GM12865 (cell line): ENCODE measurements at regions not wholly inside any gene's neighbourhood (a gene's known extent, or its start where the extent isn't known, plus 50 kb on each side); places are given as distances from the start of the nearest gene placed in this dataset.
"Not testable (repeated sequence)": the region's sequence is repeated elsewhere in the genome, so short reads cannot be mapped to it uniquely, and the experiment has no call there.

Source experiments
- DNase-seq: peaks from one replicate; pipeline ENCODE4 v3.0.0; 2010; ENCODE audit warnings: low read depth
- H3K4me3 ChIP-seq: 2 replicates; pipeline ENCODE4 v1.5.1; 2011; ENCODE audit warnings: mild to moderate bottlenecking, low read depth, low read length, control low read depth
- TF ChIP-seq, protein P1 (sequence below): IDR thresholded peaks from 2 replicates; pipeline ENCODE4 v1.5.1; 2011; ENCODE audit warnings: low read length, control low read depth, low read depth, inconsistent platforms; ENCODE audit not compliant: insufficient read depth; ENCODE audit errors: missing control alignments

DNA sequence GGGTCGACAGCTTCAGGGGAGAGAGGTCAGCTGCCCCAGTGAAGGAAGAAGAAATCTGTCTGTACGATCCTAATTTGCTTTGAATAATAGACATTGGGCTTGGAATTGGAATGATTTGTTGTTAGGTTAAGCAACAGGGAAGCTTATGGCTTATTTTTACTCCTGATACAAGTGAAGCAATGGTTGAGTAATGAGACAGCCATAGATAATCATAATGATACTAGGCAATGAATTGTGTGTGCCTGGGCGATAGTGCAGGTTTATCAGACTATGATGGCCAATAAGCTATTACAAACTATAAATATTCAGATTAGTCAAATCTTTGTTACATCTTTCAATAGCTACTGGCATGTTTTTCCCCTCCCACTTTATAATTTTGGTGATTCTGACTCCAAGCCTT, 140.9 kb upstream of the CDIN1 start:
- no peak for DNase-seq
- TF ChIP-seq, protein P1, sequence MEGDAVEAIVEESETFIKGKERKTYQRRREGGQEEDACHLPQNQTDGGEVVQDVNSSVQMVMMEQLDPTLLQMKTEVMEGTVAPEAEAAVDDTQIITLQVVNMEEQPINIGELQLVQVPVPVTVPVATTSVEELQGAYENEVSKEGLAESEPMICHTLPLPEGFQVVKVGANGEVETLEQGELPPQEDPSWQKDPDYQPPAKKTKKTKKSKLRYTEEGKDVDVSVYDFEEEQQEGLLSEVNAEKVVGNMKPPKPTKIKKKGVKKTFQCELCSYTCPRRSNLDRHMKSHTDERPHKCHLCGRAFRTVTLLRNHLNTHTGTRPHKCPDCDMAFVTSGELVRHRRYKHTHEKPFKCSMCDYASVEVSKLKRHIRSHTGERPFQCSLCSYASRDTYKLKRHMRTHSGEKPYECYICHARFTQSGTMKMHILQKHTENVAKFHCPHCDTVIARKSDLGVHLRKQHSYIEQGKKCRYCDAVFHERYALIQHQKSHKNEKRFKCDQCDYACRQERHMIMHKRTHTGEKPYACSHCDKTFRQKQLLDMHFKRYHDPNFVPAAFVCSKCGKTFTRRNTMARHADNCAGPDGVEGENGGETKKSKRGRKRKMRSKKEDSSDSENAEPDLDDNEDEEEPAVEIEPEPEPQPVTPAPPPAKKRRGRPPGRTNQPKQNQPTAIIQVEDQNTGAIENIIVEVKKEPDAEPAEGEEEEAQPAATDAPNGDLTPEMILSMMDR: no peak
- H3K4me3 ChIP-seq: no peak overlapping the region

DNA sequence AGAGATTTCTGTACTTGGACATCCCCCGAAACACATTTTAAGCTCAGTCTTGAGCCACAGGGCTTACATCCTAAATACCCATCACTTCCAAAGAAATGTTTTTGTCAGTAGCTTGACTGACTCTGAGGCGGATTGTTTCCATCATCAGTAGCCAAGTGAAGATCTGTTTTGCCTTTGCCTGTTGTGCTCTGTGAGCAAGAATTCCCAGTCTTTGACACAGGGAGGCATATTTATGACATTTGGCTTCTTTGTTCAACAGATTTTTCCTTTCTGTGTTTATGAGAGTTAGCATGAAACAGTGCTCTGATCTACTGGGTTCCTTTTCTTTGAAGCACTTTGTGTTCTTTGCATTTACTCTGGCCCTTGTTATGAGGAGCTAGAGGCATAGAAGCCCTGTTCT, 132.1 kb upstream of the CDIN1 start:
- DNase-seq: no peak
- TF ChIP-seq, protein P1: no peak
- no peak overlapping the region for H3K4me3 ChIP-seq

DNA sequence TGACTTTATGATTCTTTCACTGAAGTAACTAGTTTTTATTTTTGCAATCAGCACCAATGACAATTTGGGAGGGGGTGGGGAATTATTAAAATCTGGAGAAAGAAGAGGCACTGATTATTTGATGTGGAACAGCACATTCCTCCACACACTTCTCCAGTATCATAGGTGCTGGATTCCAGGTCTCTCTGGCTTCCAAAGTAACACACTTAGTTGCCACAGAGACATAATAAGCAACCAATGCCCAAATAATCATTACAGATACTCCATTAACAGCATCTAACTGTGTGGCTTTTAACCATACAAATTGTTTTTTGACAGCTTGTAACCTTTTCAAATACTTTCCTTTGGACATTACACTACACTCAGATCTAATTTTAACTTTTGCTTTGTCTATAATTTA, 131.0 kb upstream of the CDIN1 start:
- TF ChIP-seq, protein P1: no peak
- DNase-seq: no peak
- no peak overlapping the region for H3K4me3 ChIP-seq

DNA sequence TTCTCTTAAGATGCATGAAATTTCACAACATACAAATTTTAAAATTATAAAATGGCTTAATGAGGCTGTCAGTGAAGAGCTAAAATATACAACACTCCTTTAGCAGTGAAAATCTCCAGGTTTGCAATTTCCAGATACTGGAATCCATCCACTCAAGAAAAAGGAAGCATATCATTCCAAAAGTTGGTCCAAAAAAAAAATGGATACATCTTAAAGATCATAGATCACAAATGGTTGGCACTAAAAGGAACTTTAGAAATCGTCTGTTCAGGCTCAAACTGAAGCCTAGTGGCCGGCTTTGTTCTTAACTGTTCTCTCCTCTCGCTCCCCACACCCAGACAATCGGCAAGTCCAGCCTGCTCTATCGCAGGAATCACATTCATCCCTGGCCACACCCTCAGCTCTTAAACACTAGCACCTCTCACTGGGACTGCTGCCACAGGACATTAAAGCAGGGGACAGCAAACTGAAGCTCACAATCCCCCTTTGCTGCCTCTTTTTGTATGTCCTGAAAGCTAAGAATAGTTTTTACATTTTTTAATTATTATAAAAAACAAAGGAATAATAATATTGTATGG, 130.3 kb upstream of the CDIN1 start:
- H3K4me3 ChIP-seq: no peak overlapping the region
- no peak for DNase-seq
- TF ChIP-seq, protein P1: no peak

DNA sequence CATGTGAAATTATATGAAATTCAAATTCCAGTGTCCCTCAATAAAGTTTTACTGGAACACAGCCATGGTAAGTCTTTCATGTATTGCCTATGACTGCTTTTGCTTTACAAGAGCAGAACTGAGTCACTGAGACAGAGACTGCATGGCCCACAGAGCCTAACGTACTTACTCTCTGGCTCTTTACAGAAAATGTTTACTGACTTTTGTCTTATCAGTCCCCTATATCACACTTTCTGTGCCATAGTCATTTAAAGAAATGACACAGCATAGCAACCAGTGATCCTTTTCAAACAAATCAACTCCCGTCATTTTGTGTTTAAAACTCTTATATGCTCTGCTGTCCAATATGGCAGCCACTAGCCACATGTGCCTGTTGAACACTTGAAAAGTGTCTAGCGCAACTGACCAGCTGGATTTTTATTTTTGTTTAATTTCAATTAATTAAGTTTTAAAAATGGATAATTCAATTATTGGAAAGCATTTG, 129.7 kb upstream of the CDIN1 start:
- TF ChIP-seq, protein P1: no peak
- no peak overlapping the region for H3K4me3 ChIP-seq
- DNase-seq: no peak

DNA sequence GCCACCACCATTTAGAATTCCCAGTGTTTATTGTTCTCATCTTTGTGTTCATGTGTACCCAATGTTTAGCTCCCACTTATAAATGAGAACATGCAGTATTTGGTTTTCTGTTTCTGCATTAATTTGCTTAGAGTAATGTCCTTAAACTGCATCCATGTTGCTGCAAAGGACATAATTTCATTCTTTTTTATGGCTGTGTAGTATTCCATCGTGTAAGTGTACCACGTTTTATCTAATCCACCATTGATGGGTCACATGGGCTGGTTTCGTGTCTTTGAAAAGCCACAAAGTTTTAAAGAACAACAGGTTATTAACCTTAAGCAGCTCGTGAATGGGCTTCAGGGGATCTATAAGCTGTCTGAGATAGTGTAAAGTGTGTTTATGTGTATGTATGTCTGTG, 125.2 kb upstream of the CDIN1 start:
- H3K4me3 ChIP-seq, DNase-seq: not testable (repeated sequence)

DNA sequence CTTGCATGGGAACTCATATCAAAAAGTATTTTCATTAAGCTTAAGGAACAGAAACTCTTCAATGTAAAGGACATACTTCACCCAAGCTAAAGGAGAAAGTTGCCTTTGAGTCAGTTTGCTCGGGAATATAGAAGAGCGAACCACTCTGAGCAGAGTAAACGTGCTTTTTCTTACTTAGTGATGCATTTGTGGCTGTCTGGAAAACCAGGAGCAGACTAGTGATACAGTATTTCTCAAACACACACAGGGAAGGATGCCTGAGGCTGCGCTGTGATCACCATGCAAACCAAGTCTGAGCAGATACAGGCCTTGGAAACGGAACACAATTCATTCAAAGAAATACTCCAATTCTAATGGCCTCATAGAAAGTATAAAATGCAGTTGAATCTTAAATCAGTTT, 121.0 kb upstream of the CDIN1 start:
- TF ChIP-seq, protein P1: no peak
- H3K4me3 ChIP-seq: no peak overlapping the region
- no peak for DNase-seq
